ENCODE measurements at regions not wholly inside any gene's neighbourhood (a gene's known extent, or its start where the extent isn't known, plus 50 kb on each side); places are given as distances from the start of the nearest gene placed in this dataset.

DNA sequence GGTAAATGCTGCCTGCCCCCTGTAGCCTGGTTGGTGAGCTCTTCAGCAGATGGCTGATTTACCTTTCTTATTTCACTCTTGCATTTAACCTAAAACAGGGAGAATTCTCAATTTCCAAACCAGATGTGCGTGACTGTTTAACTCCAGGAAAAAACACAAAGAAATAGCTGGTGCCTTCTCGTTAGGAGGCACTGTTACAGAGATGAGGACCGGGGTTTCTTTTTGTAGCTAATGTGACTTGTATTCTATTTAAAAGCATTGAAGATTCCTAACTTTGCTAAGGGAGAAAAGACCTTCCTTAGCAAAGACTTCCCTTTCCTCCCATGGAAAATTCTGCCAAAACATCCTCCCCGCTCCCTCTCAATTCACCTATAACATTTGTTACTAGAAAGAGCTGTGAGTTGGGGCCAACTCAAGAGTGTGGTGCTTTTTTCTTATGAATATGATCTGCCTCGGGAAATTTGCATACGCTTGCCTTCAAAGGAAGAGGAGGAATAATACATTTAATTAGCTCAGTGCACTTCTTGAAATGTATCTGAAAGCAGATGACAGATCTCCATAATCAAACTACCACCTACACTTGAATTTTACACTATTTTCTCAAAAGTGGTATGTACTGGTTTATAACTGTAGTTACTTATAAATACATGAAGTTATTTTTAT is 102.0 kb upstream of the ARID2 start:
- DNase-seq (ENCODE audit: low read depth in 2 of 2) = no peak

DNA sequence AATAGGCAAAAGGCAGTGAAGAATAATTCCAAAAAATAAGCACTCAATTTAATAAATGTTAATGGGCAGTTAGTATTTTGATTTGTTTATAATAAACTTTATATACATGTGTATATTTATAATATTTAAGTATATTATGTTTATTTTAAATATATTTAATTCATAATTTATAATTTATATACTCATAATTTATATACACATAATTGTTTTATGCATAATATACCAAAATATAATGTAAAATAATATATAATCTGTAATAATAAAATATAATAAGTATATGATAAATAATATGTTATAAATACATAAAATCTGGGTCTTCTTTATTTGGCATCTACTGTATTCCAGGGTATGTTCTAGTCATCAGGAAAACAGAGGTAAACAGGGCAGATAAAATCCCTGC is 100.2 kb upstream of the ARID2 start:
- no peak for DNase-seq (ENCODE audit: low read depth in 2 of 2)

DNA sequence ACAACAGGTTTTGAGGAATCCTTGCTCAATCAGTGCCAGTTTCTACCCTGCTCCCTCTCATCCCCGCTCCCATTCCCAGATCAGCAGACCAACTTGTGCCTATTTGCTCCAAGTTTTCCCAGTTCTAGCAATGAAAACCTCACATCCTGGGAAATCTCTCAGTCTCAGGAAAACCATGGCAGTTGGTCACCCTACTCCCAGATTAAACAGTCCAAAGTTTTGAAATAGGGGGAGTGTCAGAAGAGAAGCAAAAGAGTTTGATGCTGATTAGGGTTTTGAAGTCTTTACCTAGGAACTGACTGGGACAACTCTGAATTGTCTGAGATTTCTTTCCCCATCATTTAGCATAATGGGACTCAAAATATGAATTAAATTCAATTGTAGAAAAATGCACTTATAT is 95.8 kb upstream of the ARID2 start:
- DNase-seq (ENCODE audit: low read depth in 2 of 2) = no peak

DNA sequence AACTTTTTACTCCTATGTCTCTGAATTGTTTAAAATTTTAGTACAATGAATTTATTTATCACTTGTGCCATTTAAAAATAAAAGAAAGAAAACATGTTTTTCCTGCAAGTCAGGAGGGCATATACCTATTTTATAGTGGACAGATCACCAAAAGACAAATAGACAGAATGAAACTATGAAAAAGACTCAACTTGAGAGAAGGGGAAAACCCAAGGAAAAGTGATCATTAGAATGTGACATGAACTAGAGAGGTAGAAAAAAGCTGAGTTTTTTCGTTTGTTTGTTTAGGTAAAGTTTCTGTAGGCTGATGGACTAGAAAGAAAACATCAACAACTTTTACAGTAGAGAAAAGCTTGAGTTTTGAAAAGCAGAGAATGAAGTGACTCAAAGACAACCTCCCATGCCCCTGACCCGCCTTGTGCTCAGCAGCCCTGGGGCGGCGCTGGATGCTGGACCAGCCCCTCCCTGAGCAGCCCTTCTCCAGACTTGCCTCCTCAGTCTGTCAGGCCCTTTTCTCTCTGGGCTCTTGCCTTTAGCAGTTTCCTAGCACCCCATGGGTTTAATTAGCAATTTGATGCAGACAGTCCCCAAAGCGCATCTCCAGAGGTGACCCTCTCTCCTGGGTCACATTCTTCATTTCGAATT is 95.1 kb upstream of the ARID2 start:
- no peak for DNase-seq (ENCODE audit: low read depth in 2 of 2)

DNA sequence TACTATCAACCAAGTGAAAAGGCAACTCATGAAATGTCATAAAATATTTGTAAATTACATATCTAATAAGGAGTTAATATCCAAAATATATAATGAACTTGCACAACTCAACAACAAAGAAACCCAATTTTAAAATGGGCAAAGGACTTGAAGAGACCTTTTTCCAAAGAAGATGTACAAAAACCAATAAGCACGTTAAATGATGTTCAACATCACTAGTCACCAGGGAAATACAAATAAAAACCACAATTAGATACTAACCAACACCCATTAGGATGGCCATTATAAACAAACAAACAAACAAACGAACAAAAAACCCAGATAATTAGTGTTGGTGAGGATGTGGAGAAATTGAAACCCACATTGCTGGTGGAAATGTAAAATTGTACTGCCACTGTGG is 92.3 kb upstream of the ARID2 start:
- no peak for DNase-seq (ENCODE audit: low read depth in 2 of 2)

DNA sequence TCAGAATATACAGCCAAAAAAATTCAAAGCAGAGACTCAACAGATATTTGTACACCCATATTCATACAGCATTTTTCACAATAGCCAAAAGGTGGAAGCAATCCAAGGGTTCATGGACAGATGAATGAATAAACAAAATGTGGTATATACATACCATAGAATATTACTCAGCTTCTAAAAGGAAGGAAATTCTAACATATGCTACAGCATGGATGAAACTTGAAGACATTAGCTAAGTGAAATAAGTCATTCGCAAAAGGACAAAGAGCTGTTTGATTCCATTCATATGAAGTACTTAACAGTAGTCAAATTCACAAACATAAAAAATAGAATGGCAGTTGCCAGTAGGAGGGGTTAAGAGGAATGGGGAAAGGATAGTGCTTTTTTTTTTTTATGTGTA is 91.8 kb upstream of the ARID2 start:
- DNase-seq (ENCODE audit: low read depth in 2 of 2) = peak; percentile 74

DNA sequence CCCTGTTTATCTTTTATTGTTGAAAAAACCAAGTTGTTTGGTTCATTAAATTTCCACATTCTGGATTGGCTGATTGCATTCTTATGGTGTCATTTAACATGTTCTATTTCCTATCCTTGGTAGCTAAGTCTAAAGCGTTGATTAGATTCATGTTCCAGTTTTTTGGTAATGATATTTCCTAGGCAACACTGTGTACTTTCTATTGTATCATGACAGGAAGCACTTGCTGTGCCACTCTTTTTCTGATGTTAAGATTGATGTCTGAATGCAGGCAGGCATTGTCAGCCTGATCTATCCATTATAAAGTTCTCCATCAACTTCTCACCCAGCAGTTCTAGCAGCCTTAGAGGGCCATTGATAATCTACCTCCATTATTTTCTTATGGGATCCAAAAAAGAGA is 91.1 kb upstream of the ARID2 start:
- no peak for DNase-seq (ENCODE audit: low read depth in 2 of 2)

DNA sequence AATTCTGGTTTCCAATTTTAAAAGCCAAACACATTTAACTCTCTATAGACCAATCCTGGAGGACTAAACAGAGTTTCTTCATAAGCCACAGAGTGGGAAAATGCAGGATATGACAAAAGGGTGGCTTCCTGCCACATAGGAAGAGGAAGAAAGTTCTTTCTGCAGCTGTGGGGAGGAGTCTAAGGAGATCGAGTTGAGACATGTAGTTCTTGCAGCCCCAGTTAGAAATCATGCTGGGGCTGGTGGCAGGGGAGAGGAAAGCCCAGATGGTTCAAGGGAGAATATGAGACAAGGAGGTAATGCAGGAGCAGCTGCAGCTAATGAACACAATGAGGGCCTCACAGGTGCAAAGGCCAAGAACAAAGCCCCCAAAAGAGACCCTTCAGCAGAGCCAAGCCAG is 85.0 kb upstream of the ARID2 start:
- DNase-seq (ENCODE audit: low read depth in 2 of 2) = peak; percentile 6 to 12

DNA sequence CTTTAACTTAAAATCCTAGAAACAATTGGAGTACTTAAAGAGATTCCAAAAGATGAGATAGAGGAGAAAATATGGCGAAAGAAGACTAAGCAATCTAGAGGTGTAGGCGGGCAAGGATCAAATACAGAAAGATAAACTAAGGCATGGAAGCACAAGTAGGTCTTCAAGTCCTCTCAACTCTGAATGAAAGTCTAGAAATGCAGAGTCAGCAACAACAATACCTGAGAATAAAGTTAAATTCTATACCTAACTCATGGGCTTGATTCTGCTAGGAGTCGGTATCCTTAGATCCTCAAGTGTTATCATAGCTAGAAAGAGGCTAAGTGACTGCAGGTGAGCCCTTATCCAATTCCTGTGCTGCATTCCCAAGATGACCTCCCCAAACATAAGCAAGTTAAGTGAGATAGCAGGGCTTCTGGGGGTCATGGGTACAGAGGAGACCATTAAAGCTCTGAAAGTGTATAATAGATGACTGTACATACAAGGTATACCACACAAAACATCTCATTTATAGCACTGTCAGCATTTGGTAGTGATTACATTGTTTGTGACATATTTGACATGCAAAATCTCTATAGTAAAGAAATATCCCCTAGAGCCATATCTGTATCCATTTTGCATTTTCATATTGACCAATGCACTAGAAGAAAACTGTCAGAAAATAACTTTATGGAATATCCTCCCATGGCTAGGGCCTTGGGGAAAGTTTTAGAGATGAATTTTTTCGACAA is 82.5 kb upstream of the ARID2 start:
- DNase-seq (ENCODE audit: low read depth in 2 of 2) = no peak

DNA sequence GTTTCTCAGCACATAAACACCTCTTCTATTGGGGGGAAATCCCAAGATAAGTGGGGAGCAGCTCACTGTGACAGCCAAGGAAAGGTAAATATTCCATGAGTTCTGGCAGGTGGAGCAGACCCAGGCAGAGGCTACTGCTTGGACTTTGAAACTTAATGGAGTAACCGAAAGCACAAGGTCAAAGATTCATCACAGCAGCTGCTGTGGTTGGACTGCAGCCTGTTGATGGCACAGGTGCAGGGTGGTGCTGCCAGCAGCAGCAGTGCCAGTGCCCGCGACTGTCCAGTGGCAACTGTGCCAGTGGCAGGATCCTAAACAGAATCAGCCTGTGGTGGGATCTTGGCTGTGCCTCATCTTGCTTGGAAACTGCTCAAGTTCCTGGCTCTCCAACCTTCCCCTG is 81.4 kb upstream of the ARID2 start:
- DNase-seq (ENCODE audit: low read depth in 2 of 2) = no peak

DNA sequence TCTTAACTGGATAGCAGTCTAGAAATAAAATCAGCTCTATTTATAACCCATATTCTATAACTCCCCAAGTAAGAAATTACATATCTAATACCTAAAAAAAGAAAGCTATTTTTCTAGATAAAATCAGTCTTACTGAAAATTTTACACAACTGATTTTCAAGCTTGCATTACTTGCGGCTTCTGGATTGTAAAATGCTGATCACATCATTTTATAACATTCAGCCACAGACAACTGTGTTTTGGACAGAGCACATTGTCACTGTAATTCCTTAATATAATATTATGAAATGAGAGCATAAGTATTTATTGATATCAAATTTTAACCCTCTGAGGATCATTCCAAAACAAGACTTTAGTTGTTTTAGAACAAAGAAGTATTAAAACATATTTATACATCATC is 78.5 kb upstream of the ARID2 start:
- no peak for DNase-seq (ENCODE audit: low read depth in 2 of 2)

DNA sequence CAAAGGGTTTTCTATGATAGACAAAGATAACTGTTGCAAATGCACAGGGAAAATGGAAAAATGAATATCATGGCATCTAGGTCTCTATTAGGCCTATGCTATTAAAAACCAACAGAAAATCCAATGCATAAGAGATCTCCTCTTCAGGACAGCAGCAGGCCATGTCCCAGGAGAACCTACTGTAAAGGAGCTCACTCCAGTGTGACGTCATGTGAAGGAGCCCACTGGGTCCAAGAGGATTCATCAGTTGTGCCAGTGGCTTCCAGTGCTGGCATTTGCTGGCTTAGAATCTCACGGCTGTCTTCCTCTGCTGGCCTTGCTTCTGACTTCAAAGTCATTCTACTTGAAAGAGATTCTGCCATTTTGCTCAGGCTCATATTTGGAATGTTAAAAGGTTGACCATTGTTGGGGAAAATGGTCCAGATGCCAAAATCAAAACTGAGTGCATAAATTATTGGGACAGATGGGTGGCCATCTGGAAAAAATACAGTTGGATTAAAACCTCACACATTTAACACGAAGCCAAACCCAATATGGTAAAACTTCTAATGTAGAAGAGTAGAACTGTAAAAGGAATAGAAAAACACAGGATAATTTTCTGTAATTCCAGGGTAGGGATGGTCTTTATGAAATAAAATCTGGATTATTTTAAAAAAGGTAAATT is 75.4 kb upstream of the ARID2 start:
- DNase-seq (ENCODE audit: low read depth in 2 of 2) = no peak

DNA sequence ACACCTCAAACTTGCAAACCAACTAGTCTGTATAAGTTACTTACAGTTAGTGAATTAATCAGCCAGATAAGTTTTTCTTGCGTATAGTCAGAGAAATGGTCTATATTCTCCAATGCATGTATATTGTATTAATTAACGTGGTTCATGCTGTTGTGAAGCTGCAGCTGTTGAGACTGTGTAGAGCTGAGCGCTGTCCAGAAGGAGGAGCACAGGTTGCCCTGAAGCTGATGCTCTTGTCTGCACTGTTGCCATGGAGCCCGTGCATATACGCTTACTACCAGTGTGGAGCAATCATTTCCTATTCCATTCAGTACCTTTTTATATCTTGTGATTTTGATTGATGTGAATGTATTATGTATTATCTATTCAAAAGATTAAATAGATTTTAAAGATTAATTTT is 74.3 kb upstream of the ARID2 start:
- DNase-seq (ENCODE audit: low read depth in 2 of 2) = no peak

DNA sequence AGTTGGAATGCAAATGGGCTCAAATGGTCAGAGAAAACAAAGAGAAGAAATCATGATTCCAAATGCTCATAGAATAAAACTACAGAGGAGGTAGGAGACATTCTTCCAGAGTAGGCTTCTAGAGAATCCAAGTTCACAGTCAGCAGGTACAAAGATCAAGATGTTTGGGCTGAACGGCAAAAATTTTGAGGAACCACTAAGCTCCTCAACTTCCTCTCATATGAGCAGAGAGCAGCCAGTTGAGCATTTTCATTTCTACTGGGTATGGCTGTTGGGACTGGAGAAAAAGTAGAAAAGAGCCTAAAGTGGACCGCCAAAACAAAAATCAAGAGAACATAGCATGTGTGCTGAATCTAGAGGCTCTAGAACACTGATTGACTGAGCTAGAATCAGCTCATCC is 73.8 kb upstream of the ARID2 start:
- no peak for DNase-seq (ENCODE audit: low read depth in 2 of 2)

DNA sequence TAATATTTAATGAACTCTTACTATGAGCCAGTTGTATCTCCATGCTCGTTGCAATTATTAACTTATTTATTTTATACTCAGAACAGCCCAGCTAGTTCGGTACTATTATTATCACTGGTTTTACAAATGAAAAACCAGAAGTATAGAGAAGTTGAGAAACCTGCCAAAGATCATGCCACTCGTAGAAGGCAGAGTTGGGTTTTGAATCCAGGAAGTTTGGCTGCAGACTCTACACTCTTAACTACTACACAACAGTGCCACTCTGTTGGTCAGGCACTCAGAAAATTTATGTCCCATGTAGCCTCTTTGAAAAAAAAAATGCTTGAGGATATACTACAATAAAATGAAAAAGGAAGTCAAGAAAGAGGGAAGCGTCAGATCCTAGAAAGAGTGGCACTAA is 71.5 kb upstream of the ARID2 start:
- no peak for DNase-seq (ENCODE audit: low read depth in 2 of 2)

DNA sequence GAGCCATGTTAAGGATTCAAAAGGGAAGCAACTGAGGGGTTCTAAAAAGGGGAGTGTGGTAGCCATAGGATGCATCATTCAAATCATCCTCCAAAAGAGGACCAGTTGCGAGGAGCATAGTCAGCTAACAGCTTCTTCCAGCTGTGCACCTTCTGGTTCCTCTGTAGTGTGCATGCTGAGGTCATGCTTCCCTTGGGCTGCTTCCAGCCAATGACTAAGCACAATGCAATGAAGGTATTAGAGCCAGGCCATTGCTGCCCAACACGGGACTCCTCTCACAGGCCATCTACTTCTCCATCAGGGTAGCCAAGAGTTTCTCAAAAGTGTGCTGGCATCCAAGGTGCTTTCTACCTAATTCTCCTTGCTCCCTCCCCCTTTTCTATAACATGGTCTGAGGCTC is 69.2 kb upstream of the ARID2 start:
- DNase-seq (ENCODE audit: low read depth in 2 of 2) = peak in 1 of 2 experiments; percentile 19

DNA sequence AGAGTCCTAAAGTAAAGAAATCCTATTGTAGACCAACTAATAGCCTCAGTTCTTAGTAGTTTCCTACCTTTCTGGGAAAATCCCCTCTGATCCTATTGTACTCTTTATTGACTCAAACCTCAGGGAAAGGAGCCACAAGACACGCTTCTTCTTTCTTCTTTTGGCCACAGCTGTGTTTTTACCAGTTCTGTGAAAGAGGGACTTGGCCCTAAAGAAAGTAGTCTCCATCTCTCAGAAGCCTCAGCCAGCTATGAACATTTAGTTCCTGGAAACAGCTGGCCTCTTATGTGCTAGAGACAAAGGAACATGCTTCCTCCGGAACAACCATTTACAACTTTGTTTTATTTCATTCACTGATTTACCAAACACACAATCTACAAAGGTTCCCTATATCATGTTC is 66.1 kb upstream of the ARID2 start:
- no peak for DNase-seq (ENCODE audit: low read depth in 2 of 2)

DNA sequence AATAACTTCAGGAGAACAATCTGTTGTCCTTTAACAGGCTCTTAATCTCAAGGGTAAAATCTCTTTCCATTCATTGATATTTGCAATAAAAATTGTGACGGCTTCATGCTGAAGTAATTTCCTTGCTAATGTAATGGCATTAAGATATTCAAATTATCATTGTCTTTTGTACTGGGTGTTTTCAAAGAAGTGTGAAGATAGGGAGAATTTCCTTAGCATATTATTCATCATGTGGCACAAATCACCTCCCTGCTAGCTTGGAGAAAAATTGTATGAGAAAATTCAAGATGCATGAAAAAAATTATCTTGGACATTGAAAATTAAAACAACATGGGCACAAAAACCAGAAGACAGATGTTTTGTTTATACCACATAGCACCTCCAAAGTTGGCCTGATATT is 63.6 kb upstream of the ARID2 start:
- no peak for DNase-seq (ENCODE audit: low read depth in 2 of 2)

DNA sequence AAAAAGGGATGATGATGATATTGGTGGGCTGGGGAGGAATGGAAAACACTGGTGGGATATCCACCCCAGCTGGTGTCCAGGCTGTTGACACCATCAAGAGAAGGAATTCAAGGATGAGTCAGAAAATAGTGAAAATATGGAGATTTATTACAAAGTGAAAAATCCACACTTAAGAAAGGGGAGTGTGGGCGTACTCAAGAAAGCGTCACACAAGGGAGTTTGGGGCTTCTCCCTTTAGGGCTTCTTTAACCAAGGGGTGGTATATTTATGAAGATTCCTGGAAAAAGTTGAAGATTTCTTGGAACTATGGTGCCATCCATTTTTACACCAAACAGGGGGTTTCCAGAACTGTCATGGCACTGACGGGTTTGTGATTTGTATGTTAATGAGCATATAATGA is 63.1 kb upstream of the ARID2 start:
- no peak for DNase-seq (ENCODE audit: low read depth in 2 of 2)

DNA sequence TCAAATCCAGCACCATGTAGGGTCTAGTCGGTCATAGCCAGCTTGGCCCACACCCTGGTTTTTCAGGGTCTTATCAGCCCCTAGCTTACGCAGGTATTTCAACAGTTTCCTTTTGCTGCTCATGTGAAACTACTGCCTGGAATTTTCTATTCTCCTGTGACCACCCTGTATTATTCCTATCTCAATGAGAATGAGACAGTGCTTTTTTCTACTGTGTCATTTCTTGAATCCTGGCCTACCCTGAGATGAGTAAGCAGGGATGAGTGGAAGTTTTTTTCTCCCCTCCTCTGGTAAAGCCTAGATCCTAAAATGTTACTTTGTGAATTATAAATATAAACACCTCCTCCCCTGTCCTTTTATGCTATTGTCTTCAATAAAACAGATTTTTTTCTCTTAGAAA is 62.7 kb upstream of the ARID2 start:
- no peak for DNase-seq (ENCODE audit: low read depth in 2 of 2)

DNA sequence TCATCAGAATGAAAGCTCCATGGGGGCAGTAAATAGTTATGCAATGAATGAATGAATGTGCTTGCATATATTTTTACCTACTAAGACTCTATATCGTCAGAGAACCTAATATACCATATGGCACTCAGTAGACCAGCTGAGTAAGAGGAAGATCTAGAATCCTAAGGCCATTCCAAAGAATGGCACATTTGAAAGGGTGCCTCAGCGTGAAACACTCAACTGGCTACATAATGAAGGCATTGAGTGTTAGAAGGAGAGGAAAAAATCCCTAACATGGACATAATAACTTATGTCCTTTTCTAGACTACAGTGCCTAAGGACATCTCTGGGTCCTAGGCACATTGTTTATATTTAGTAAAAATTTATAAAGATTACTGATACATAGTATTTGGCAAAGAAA is 61.7 kb upstream of the ARID2 start:
- DNase-seq (ENCODE audit: low read depth in 2 of 2) = no peak

DNA sequence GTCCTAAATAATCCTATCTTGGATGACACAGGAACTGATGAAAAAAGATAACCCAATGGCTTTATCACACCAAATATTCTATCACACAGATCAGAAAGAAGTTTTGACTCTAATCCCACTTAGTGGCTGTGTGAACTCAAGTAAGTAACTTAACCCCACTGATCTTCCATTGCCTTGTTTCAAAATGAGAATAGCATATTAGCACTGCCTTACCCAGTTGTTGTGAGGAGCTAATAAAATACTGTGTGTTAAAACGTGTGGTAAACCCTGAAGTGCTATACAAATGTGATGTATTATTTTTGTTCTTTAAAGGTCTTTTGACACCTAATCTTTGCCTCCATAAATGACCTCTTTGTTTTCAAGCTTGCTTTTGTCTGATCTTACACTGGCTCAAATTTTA is 60.9 kb upstream of the ARID2 start:
- no peak for DNase-seq (ENCODE audit: low read depth in 2 of 2)

DNA sequence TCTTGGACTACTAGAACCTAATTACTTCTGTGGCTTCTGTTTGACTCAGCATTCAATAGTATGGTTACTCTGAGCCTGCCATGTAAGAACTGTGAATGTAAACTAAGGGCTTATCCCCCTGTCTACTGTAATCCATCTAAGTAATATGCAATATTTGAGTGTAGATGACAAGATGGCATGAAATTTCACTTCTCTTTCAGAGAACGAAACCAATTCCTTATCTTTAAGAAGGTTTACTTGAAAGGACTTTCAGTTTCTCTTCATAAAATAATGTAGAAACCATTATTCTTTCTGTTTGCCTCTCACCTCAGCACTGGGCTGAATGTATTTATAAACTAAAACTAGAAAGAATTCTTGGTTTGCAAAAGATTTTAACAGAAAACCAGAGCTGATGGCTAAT is 60.4 kb upstream of the ARID2 start:
- no peak for DNase-seq (ENCODE audit: low read depth in 2 of 2)

Measured in fibroblast of skin of left quadriceps (primary cell).